WTC11 (cell line): ENCODE measurements at regions not wholly inside any gene's neighbourhood (a gene's known extent, or its start where the extent isn't known, plus 50 kb on each side); places are given as distances from the start of the nearest gene placed in this dataset.

Experiments
- CBFB ChIP-seq: sonication (generic); formaldehyde crosslinking; IDR thresholded peaks from 2 replicates; pipeline ENCODE4 v1.8.1; 2022; ENCODE audit warnings: mild to moderate bottlenecking, low read depth, missing genetic modification reagents
- CREB1 ChIP-seq: sonication (generic); formaldehyde crosslinking; IDR thresholded peaks from 2 replicates; pipeline ENCODE4 v1.8.0; 2023; ENCODE audit warnings: mild to moderate bottlenecking, missing genetic modification reagents
- ELF4 ChIP-seq: sonication (generic); formaldehyde crosslinking; IDR thresholded peaks from 2 replicates; pipeline ENCODE4 v1.8.1; 2022; ENCODE audit warnings: low read depth, mild to moderate bottlenecking, moderate library complexity, missing genetic modification reagents
- SMAD3 ChIP-seq: sonication (generic); formaldehyde crosslinking; IDR thresholded peaks from 2 replicates; pipeline ENCODE4 v1.8.0; 2022; ENCODE audit warnings: missing genetic modification reagents, mild to moderate bottlenecking, borderline replicate concordance
- SP1 ChIP-seq: sonication (generic); formaldehyde crosslinking; conservative IDR thresholded peaks from 2 replicates; pipeline ENCODE4 v1.8.1; 2022; ENCODE audit warnings: missing genetic modification reagents
- TCF7 ChIP-seq: sonication (generic); formaldehyde crosslinking; IDR thresholded peaks from 2 replicates; pipeline ENCODE4 v1.8.0; 2022; ENCODE audit warnings: mild to moderate bottlenecking, low read depth, missing genetic modification reagents, moderate library complexity
- ZNF138 ChIP-seq: sonication (generic); formaldehyde crosslinking; conservative IDR thresholded peaks from 2 replicates; pipeline ENCODE4 v1.8.1; 2022; ENCODE audit warnings: mild to moderate bottlenecking, moderate library complexity, missing genetic modification reagents
- ZNF416 ChIP-seq: fragments of 250-450 bp; sonication (Bioruptor Pico); IDR thresholded peaks from 2 replicates; pipeline ENCODE4 v1.9.0; 2021; ENCODE audit warnings: mild to moderate bottlenecking, inconsistent platforms
- TF ChIP-seq, protein P1 (sequence below): fragments of 200-600 bp; IDR thresholded peaks from 2 replicates; pipeline ENCODE4 v1.8.0; 2022; ENCODE audit warnings: antibody characterized with exemption
- TF ChIP-seq, protein P2 (sequence below): sonication (generic); formaldehyde crosslinking; IDR thresholded peaks from 2 replicates; pipeline ENCODE4 v1.8.0; 2022; ENCODE audit warnings: mild to moderate bottlenecking, missing genetic modification reagents
- TF ChIP-seq, protein P3 (sequence below): fragments of 250-450 bp; sonication (Bioruptor Pico); IDR thresholded peaks from 2 replicates; pipeline ENCODE4 v1.9.0; 2021; ENCODE audit warnings: mild to moderate bottlenecking
- TF ChIP-seq, protein P4 (sequence below): sonication (generic); formaldehyde crosslinking; conservative IDR thresholded peaks from 2 replicates; pipeline ENCODE4 v1.8.1; 2022; ENCODE audit warnings: mild to moderate bottlenecking, missing genetic modification reagents
- TF ChIP-seq, protein P5 (sequence below): sonication (generic); formaldehyde crosslinking; IDR thresholded peaks from 2 replicates; pipeline ENCODE4 v1.8.1; 2023; ENCODE audit warnings: mild to moderate bottlenecking, missing genetic modification reagents, moderate library complexity

DNA sequence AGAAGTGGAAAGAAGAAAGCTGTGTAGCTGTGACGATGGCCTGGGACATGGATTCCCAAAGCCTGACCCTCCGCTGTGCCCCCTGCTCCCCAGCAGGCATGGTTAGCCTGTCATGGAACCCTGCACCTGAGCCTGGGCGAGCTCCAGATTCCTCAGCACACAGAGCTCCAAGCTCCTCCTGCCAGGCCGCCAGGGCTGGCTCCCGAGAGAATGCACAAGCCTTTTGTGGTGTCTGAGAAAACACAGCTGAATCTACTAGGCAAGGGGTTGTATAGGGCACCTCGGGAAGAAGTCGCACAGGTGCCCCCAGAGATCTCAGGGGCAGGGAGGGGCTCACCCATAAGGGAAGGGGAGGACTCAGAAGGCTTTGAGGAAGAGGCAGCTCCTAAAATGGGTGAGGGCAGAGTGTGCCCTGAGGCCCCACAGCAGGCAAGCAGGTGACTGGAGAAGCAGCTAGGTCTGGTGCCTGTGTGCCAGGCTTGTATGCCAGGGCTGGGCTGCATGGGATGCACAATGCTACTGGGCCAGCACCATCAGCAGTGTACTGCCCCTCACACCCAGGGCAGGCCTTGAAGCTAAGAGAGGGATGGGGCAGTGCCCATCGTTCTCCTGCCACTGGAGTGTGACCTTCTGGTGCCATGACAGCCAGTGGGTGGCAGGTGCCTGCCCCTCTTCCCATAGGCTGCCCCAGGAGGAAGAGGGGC, 64.3 kb upstream of the CD93 start:
- TF ChIP-seq, protein P1, sequence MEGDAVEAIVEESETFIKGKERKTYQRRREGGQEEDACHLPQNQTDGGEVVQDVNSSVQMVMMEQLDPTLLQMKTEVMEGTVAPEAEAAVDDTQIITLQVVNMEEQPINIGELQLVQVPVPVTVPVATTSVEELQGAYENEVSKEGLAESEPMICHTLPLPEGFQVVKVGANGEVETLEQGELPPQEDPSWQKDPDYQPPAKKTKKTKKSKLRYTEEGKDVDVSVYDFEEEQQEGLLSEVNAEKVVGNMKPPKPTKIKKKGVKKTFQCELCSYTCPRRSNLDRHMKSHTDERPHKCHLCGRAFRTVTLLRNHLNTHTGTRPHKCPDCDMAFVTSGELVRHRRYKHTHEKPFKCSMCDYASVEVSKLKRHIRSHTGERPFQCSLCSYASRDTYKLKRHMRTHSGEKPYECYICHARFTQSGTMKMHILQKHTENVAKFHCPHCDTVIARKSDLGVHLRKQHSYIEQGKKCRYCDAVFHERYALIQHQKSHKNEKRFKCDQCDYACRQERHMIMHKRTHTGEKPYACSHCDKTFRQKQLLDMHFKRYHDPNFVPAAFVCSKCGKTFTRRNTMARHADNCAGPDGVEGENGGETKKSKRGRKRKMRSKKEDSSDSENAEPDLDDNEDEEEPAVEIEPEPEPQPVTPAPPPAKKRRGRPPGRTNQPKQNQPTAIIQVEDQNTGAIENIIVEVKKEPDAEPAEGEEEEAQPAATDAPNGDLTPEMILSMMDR: no peak
- no peak for TF ChIP-seq SP1
- no peak for TF ChIP-seq ZNF138 (CRISPR knock-in tag)
- no peak for TF ChIP-seq CREB1 (CRISPR knock-in tag)
- TF ChIP-seq, protein P2, sequence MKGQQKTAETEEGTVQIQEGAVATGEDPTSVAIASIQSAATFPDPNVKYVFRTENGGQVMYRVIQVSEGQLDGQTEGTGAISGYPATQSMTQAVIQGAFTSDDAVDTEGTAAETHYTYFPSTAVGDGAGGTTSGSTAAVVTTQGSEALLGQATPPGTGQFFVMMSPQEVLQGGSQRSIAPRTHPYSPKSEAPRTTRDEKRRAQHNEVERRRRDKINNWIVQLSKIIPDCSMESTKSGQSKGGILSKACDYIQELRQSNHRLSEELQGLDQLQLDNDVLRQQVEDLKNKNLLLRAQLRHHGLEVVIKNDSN (CRISPR knock-in tag): no peak
- TF ChIP-seq ELF4 (CRISPR knock-in tag): no peak
- no peak for TF ChIP-seq ZNF416 (CRISPR knock-in tag)
- TF ChIP-seq, protein P3, sequence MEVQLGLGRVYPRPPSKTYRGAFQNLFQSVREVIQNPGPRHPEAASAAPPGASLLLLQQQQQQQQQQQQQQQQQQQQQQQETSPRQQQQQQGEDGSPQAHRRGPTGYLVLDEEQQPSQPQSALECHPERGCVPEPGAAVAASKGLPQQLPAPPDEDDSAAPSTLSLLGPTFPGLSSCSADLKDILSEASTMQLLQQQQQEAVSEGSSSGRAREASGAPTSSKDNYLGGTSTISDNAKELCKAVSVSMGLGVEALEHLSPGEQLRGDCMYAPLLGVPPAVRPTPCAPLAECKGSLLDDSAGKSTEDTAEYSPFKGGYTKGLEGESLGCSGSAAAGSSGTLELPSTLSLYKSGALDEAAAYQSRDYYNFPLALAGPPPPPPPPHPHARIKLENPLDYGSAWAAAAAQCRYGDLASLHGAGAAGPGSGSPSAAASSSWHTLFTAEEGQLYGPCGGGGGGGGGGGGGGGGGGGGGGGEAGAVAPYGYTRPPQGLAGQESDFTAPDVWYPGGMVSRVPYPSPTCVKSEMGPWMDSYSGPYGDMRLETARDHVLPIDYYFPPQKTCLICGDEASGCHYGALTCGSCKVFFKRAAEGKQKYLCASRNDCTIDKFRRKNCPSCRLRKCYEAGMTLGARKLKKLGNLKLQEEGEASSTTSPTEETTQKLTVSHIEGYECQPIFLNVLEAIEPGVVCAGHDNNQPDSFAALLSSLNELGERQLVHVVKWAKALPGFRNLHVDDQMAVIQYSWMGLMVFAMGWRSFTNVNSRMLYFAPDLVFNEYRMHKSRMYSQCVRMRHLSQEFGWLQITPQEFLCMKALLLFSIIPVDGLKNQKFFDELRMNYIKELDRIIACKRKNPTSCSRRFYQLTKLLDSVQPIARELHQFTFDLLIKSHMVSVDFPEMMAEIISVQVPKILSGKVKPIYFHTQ: no peak
- TF ChIP-seq TCF7: no peak
- TF ChIP-seq CBFB (CRISPR knock-in tag): no peak
- TF ChIP-seq, protein P4, sequence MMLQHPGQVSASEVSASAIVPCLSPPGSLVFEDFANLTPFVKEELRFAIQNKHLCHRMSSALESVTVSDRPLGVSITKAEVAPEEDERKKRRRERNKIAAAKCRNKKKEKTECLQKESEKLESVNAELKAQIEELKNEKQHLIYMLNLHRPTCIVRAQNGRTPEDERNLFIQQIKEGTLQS (CRISPR knock-in tag): no peak
- TF ChIP-seq, protein P5, sequence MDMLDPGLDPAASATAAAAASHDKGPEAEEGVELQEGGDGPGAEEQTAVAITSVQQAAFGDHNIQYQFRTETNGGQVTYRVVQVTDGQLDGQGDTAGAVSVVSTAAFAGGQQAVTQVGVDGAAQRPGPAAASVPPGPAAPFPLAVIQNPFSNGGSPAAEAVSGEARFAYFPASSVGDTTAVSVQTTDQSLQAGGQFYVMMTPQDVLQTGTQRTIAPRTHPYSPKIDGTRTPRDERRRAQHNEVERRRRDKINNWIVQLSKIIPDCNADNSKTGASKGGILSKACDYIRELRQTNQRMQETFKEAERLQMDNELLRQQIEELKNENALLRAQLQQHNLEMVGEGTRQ (CRISPR knock-in tag): no peak
- TF ChIP-seq SMAD3: no peak
